Liver (tissue), 8 donors: ENCODE measurements at regions not wholly inside any gene's neighbourhood (a gene's known extent, or its start where the extent isn't known, plus 50 kb on each side); places are given as distances from the start of the nearest gene placed in this dataset.
"Not testable (repeated sequence)": the region's sequence is repeated elsewhere in the genome, so short reads cannot be mapped to it uniquely, and the experiment has no call there.

Source experiments
- DNase-seq: peaks from one replicate; pipeline ENCODE4 v3.0.0-alpha.2; 2017; ENCODE audit warnings: low spot score
- H3K27ac ChIP-seq, 2 donors: one replicate each; pipeline ENCODE4 v1.7.0; 2013; ENCODE audit warnings: inconsistent platforms in 2 of 2, low read length in 2 of 2, control low read depth in 1 of 2, low read depth in 1 of 2, mild to moderate bottlenecking in 1 of 2
- H3K27me3 ChIP-seq, 4 donors: one replicate each; pipeline versions ENCODE4 v1.6.1 to v1.7.0; 2013; ENCODE audit warnings: low read length in 3 of 4, inconsistent platforms in 1 of 4, mild to moderate bottlenecking in 1 of 4, moderate library complexity in 1 of 4; ENCODE audit not compliant: control insufficient read depth in 4 of 4, insufficient read depth in 4 of 4
- H3K36me3 ChIP-seq, 4 donors: one replicate each; pipeline versions ENCODE4 v1.6.1 to v1.7.0; 2013; ENCODE audit warnings: low read length in 3 of 4, mild to moderate bottlenecking in 3 of 4, low read depth in 1 of 4, moderate library complexity in 1 of 4; ENCODE audit not compliant: control insufficient read depth in 4 of 4, insufficient read depth in 3 of 4
- H3K4me1 ChIP-seq, 4 donors: one replicate each; pipeline versions ENCODE4 v1.6.1 to v1.7.0; 2013; ENCODE audit warnings: low read length in 3 of 4, mild to moderate bottlenecking in 3 of 4, moderate library complexity in 1 of 4; ENCODE audit not compliant: control insufficient read depth in 4 of 4, insufficient read depth in 4 of 4
- H3K4me3 ChIP-seq, 3 donors: one replicate each; pipeline versions ENCODE4 v1.6.1 to v1.7.0; 2013; ENCODE audit warnings: low read length in 3 of 3, control low read depth in 1 of 3, low read depth in 1 of 3, mild to moderate bottlenecking in 1 of 3
- H3K9ac ChIP-seq, 2 donors: one replicate each; pipeline ENCODE4 v1.7.0; 2013; ENCODE audit warnings: low read length in 2 of 2, mild to moderate bottlenecking in 2 of 2, moderate library complexity in 2 of 2, control low read depth in 1 of 2, low read depth in 1 of 2
- H3K9me3 ChIP-seq, 4 donors: one replicate each; pipeline versions ENCODE4 v1.6.1 to v1.7.0; 2013; ENCODE audit warnings: low read length in 3 of 4; ENCODE audit not compliant: control insufficient read depth in 4 of 4
- CTCF ChIP-seq: fragments of 150-350 bp; IDR thresholded peaks from 2 replicates; pipeline ENCODE4 v1.5.1; 2017; ENCODE audit warnings: improper control_type of control experiment, low read depth, low read length; ENCODE audit not compliant: missing input control
- EGR1 ChIP-seq, 2 donors: IDR thresholded peaks; 2 replicates each; pipeline ENCODE4 v1.6.1; 2016 to 2018; ENCODE audit warnings: antibody characterized with exemption in 2 of 2, low read depth in 2 of 2
- FOXA1 ChIP-seq: IDR thresholded peaks from 2 replicates; pipeline ENCODE4 v1.6.1; 2016; ENCODE audit warnings: antibody characterized with exemption
- FOXA2 ChIP-seq: IDR thresholded peaks from 2 replicates; pipeline ENCODE4 v1.6.1; 2016; ENCODE audit warnings: antibody characterized with exemption
- GABPA ChIP-seq, 2 donors: IDR thresholded peaks in 1 of 2; conservative IDR thresholded peaks in 1 of 2; 2 replicates each; pipeline ENCODE4 v1.6.1; 2016; ENCODE audit warnings: antibody characterized with exemption in 2 of 2, mild to moderate bottlenecking in 1 of 2, moderate library complexity in 1 of 2
- HNF4A ChIP-seq, 2 donors: conservative IDR thresholded peaks; 2 replicates each; pipeline ENCODE4 v1.6.1; 2016; ENCODE audit warnings: antibody characterized with exemption in 2 of 2, mild to moderate bottlenecking in 2 of 2
- HNF4G ChIP-seq: IDR thresholded peaks from 2 replicates; pipeline ENCODE4 v1.6.1; 2016; ENCODE audit warnings: antibody characterized with exemption
- JUND ChIP-seq, 2 donors: IDR thresholded peaks; 2 replicates each; pipeline ENCODE4 v1.6.1; 2016; ENCODE audit warnings: antibody characterized with exemption in 2 of 2
- MAX ChIP-seq: IDR thresholded peaks from 2 replicates; pipeline ENCODE4 v1.6.1; 2016; ENCODE audit warnings: antibody characterized with exemption
- NR2F2 ChIP-seq: IDR thresholded peaks from 2 replicates; pipeline ENCODE4 v1.6.1; 2016; ENCODE audit warnings: antibody characterized with exemption
- RAD21 ChIP-seq, 2 donors: IDR thresholded peaks; 2 replicates each; pipeline ENCODE4 v1.6.1; 2016; ENCODE audit warnings: antibody characterized with exemption in 2 of 2, mild to moderate bottlenecking in 2 of 2
- REST ChIP-seq: IDR thresholded peaks from 2 replicates; pipeline ENCODE4 v1.6.1; 2016; ENCODE audit warnings: antibody characterized with exemption, mild to moderate bottlenecking
- RXRA ChIP-seq, 2 donors: IDR thresholded peaks; 2 replicates each; pipeline ENCODE4 v1.6.1; 2017 to 2018; ENCODE audit warnings: antibody characterized with exemption in 2 of 2, mild to moderate bottlenecking in 1 of 2
- SP1 ChIP-seq: IDR thresholded peaks from 2 replicates; pipeline ENCODE4 v1.6.1; 2018; ENCODE audit warnings: antibody characterized with exemption, mild to moderate bottlenecking
- YY1 ChIP-seq: IDR thresholded peaks from 2 replicates; pipeline ENCODE4 v1.6.1; 2016; ENCODE audit warnings: antibody characterized with exemption, mild to moderate bottlenecking
- ZBTB33 ChIP-seq: IDR thresholded peaks from 2 replicates; pipeline ENCODE4 v1.6.1; 2016; ENCODE audit warnings: antibody characterized with exemption
- WGBS: extraction: QIAGEN DNeasy Blood & Tissue Kit; methylation state at CpG from one replicate; pipeline ENCODE4 v1.1.7; 2013; 5-methylcytosine and 5-hydroxymethylcytosine counted together
- TF ChIP-seq, protein P1 (sequence below): IDR thresholded peaks from 2 replicates; pipeline ENCODE4 v1.6.1; 2016; ENCODE audit warnings: antibody characterized with exemption
- donor health status: healthy.
- donor health status: healthy.
- donor health status: healthy.
- donor health status: healthy.
- donor health status: healthy.

GRCh38 chr7:34225193-34225592 lies 319.9 kb downstream of the BMPER start:
- WGBS: 79% methylated on average over 5 of the region's 5 CpGs
- no peaks in the 10 kb centered on the region for H3K9me3 ChIP-seq
- H3K27ac ChIP-seq: no peak overlapping the region
- TF ChIP-seq FOXA1: no peak
- no peak for TF ChIP-seq FOXA2
- no peak for TF ChIP-seq HNF4G
- TF ChIP-seq RXRA (IDR thresholded peaks at IDR 0.05): no peak
- TF ChIP-seq, protein P1, sequence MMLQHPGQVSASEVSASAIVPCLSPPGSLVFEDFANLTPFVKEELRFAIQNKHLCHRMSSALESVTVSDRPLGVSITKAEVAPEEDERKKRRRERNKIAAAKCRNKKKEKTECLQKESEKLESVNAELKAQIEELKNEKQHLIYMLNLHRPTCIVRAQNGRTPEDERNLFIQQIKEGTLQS: no peak
- no peak for TF ChIP-seq SP1
- TF ChIP-seq NR2F2: no peak
- H3K4me3 ChIP-seq: no peak overlapping the region
- peaks cover 0 to 3% (median 0%) of the 10 kb centered on the region in 4 donors for H3K27me3 ChIP-seq
- H3K9ac ChIP-seq: no peak overlapping the region
- H3K36me3 ChIP-seq: no peaks in the 10 kb centered on the region
- H3K4me1 ChIP-seq: no peaks in the 10 kb centered on the region
- DNase-seq: no peak

DNA sequence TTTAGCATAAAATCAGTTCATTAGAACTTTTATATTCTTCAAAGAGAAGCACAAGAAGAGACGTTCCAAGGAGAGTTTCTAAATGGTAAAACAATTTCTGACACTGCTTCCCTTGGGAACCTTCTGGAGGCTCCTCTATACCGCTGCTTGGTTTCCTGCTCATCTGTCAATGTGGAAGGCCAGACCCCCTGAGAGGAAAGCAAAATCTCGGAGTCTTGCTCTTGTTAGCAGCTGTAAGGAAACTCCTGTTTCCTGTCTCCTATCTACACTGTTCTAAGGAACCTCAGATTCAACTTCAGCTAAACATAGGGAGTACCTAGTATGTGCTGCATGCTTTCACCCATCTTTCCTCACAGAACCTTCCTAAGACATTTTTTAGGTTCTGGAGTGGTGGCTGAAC lies 322.2 kb downstream of the BMPER start:
- Histone ChIP-seq H3K4me1 (no peaks in the 10 kb centered on the region), H3K27me3 (peaks cover 0 to 3% (median 0%) of the 10 kb centered on the region in 4 donors), H3K4me3 (no peak overlapping the region), H3K27ac (no peak overlapping the region), H3K9me3 (no peaks in the 10 kb centered on the region), H3K36me3 (no peaks in the 10 kb centered on the region), H3K9ac (no peak overlapping the region)
- no peak for TF ChIP-seq ZBTB33
- TF ChIP-seq SP1: no peak
- no peak for TF ChIP-seq RAD21 (IDR thresholded peaks at IDR 0.05)
- WGBS: 51% methylated on average over 3 of the region's 3 CpGs
- no peak for DNase-seq

- not testable (repeated sequence) for H3K27me3 ChIP-seq, H3K36me3 ChIP-seq, H3K4me3 ChIP-seq, DNase-seq, H3K9ac ChIP-seq, H3K27ac ChIP-seq, H3K9me3 ChIP-seq, H3K4me1 ChIP-seq
- WGBS: 79% methylated on average over 5 of the region's 5 CpGs
These were observed 329.8 kb downstream of the BMPER start for GRCh38 chr7:34235101-34235500.

GRCh38 chr7:34236057-34236456 lies 330.7 kb downstream of the BMPER start:
- Histone ChIP-seq H3K27me3 (no peaks in the 10 kb centered on the region), H3K27ac (no peak overlapping the region), H3K9ac (no peak overlapping the region), H3K4me1 (no peaks in the 10 kb centered on the region), H3K4me3 (no peak overlapping the region), H3K9me3 (no peaks in the 10 kb centered on the region), H3K36me3 (no peaks in the 10 kb centered on the region)
- WGBS: 82% methylated on average over 2 of the region's 2 CpGs
- DNase-seq: no peak
- TF ChIP-seq YY1: no peak
- TF ChIP-seq NR2F2: no peak
- no peak for TF ChIP-seq RXRA (IDR thresholded peaks at IDR 0.05)
- TF ChIP-seq RAD21 (IDR thresholded peaks at IDR 0.05): no peak
- TF ChIP-seq GABPA (IDR thresholded peaks at IDR 0.05 in 1 of 2, conservative IDR thresholded peaks at IDR 0.05 in 1 of 2): no peak
- TF ChIP-seq, protein P1: no peak
- no peak for TF ChIP-seq CTCF
- TF ChIP-seq SP1: no peak
- no peak for TF ChIP-seq FOXA1
- no peak for TF ChIP-seq FOXA2
- no peak for TF ChIP-seq REST
- no peak for TF ChIP-seq MAX
- no peak for TF ChIP-seq HNF4A (conservative IDR thresholded peaks at IDR 0.05)
- no peak for TF ChIP-seq JUND (IDR thresholded peaks at IDR 0.05)
- TF ChIP-seq EGR1 (IDR thresholded peaks at IDR 0.05; ENCODE audit: low read depth in 2 of 2): no peak
